BLaER1 (cell line): ENCODE measurements at regions not wholly inside any gene's neighbourhood (a gene's known extent, or its start where the extent isn't known, plus 50 kb on each side); places are given as distances from the start of the nearest gene placed in this dataset.

Experiments
- H3K27ac ChIP-seq: shearing (Covaris generic); formaldehyde crosslinking; 2 replicates; pipeline ENCODE4 v1.8.1; 2022
- H3K27me3 ChIP-seq: shearing (Covaris generic); formaldehyde crosslinking; 2 replicates; pipeline ENCODE4 v1.8.1; 2022
- H3K36me3 ChIP-seq: shearing (Covaris generic); formaldehyde crosslinking; 2 replicates; pipeline ENCODE4 v1.8.1; 2022
- H3K4me1 ChIP-seq: shearing (Covaris generic); formaldehyde crosslinking; 2 replicates; pipeline ENCODE4 v1.8.1; 2022
- H3K4me2 ChIP-seq: shearing (Covaris generic); formaldehyde crosslinking; 2 replicates; pipeline ENCODE4 v1.8.1; 2022
- H3K4me3 ChIP-seq: shearing (Covaris generic); formaldehyde crosslinking; 2 replicates; pipeline ENCODE4 v1.8.1; 2022
- H3K9ac ChIP-seq: shearing (Covaris generic); formaldehyde crosslinking; 2 replicates; pipeline ENCODE4 v1.8.1; 2022
- H3K9me3 ChIP-seq: shearing (Covaris generic); formaldehyde crosslinking; 2 replicates; pipeline ENCODE4 v1.8.1; 2022
- H4K20me1 ChIP-seq: shearing (Covaris generic); formaldehyde crosslinking; 2 replicates; pipeline ENCODE4 v1.8.1; 2022
- Cebpa-rat ChIP-seq: shearing (Covaris generic); IDR thresholded peaks from 2 replicates; pipeline ENCODE4 v1.8.1; 2022

DNA sequence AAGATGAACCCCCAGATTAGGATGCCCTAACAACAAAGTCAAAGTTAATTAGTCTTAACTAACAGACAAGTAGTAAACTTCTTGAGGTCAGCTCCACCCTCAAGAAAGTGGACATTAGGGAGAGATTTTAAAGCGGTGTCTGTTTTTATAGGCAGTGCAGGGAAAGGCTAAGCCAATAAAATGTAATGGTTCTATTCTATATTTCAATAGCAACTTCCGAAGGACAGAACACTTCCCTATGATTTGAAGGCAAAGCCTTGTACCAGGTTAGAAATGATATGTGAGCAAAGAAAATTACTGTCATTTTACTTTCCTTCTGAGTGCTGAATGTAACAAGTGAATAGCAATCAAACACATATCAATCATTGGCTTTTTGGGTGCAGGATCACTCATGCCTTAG lies 455.2 kb downstream of the ISL1 start:
- TF ChIP-seq Cebpa-rat = no peak
- Histone ChIP-seq H3K27ac (no peak overlapping the region), H3K4me1 (no peaks in the 10 kb centered on the region), H3K36me3 (no peaks in the 10 kb centered on the region), H3K4me2 (no peak overlapping the region), H3K4me3 (no peak overlapping the region), H4K20me1 (no peaks in the 10 kb centered on the region), H3K9me3 (no peaks in the 10 kb centered on the region), H3K9ac (no peak overlapping the region), H3K27me3 (no peaks in the 10 kb centered on the region)

DNA sequence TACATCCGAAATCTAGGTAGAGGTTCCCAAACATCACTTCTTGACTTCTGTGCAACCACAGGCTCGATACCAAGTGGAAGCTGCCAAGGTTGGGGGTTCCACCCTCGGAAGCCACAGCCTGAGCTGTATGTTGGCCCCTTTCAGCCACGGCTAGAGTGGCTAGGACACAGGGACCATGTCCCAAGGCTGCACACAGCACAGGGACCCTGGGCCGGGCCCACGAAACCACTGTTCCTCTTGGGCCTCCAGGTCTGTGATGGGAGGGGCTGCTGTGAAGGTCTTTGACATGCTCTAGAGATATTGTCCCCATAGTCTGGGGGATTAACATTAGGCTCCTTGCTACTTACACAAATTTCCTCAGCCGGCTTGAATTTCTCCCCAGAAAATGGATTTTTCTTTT lies 460.6 kb downstream of the ISL1 start:
- Histone ChIP-seq H3K4me3 (no peak overlapping the region), H3K27me3 (no peaks in the 10 kb centered on the region), H3K27ac (no peak overlapping the region), H3K9ac (no peak overlapping the region), H3K36me3 (no peaks in the 10 kb centered on the region), H3K9me3 (no peaks in the 10 kb centered on the region), H4K20me1 (no peaks in the 10 kb centered on the region), H3K4me1 (no peaks in the 10 kb centered on the region), H3K4me2 (no peak overlapping the region)
- TF ChIP-seq Cebpa-rat = no peak

DNA sequence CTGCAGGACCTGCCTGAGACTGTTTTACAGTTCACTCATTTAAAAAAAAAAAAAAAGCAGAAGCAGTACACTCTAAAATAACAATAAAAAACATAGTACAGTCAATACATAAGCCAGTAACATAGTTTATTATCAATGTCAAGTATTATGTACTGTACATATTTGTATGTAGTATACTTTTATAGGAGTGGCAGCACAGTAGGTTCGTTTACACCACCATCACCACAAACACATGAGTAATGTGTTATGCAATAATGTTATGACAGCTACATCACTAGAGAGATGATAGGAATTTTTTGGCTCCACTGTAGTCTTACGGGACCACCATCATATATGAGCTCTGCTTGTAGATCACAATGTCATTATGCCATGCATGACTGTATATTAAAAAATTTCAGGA lies 462.8 kb downstream of the ISL1 start:
- Histone ChIP-seq H3K4me1 (no peaks in the 10 kb centered on the region), H3K9ac (no peak overlapping the region), H3K9me3 (no peaks in the 10 kb centered on the region), H3K27me3 (no peaks in the 10 kb centered on the region), H3K4me2 (no peak overlapping the region), H4K20me1 (no peaks in the 10 kb centered on the region), H3K36me3 (no peaks in the 10 kb centered on the region), H3K4me3 (no peak overlapping the region), H3K27ac (no peak overlapping the region)
- TF ChIP-seq Cebpa-rat = no peak

DNA sequence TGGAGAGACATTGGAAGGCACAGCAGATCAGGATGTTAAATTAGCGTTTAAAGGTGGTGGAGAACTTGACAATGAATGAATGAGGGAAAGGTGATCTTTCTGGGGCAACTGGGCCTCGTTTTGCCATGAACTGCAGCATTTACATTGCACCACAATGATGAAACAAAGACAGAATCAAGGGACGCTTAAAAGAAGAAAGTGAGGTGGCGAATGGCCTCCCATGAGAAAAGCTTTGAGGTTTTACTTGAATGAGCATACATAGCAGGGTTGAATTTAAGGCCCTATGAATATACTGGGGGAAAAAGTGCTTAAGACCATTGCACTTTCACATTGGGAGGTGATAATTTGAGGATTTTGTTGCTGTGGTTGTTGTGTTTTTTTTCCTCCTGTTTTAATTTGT lies 476.4 kb downstream of the ISL1 start:
- Histone ChIP-seq H3K9ac (no peak overlapping the region), H3K4me1 (peaks cover 6% of the 10 kb centered on the region), H3K36me3 (no peaks in the 10 kb centered on the region), H3K27me3 (no peaks in the 10 kb centered on the region), H3K9me3 (no peaks in the 10 kb centered on the region), H4K20me1 (no peaks in the 10 kb centered on the region), H3K4me3 (no peak overlapping the region), H3K27ac (no peak overlapping the region), H3K4me2 (no peak overlapping the region; the same call in 1 of the 2 replicates)
- TF ChIP-seq Cebpa-rat = no peak

DNA sequence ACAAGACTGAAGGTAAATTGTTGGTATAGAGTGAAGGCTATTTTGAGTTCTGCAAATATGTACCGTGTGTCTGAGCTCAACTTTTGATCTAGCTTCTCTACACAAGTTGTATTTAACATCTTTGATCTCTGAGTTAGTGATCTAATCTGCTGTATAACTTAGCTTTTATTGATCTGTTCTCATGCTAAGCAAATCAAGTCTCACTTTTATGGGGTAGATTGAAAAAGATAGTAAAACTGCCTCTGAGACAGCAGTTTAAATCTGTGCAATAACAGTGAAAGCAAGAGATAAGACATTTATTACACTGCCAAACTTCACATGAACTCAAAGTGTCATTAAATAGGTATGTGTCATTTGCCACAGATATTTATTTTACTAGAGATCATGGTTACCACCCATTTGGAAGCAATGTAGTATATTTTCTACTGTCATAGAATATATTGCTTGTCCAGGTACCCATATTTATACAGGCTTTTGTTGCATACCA lies 477.3 kb downstream of the ISL1 start:
- Histone ChIP-seq H3K9ac (no peak overlapping the region), H3K27me3 (no peaks in the 10 kb centered on the region), H3K9me3 (no peaks in the 10 kb centered on the region), H3K4me3 (no peak overlapping the region), H3K4me2 (no peak overlapping the region), H3K27ac (no peak overlapping the region), H4K20me1 (no peaks in the 10 kb centered on the region), H3K4me1 (peaks cover 6% of the 10 kb centered on the region), H3K36me3 (no peaks in the 10 kb centered on the region)
- no peak for TF ChIP-seq Cebpa-rat

DNA sequence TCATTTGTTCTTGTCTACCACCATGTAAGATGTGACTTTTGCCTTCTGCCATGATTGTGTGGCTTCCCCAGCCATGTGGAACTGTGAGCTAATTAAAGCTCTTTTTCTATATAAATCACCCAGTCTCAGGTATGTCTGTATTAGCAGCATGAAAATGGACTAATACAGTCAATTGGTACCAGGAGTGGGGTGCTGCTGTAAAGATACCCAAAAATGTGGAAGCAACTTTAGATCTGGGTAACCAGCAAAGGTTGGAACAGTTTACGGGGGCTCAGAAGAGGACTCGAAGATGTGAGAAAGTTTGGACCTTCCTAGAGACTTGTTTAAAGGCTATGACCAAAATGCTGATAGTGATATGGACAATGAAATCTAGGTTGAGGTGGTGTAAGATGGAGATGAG lies 488.9 kb downstream of the ISL1 start:
- Histone ChIP-seq H3K27ac (no peak overlapping the region), H4K20me1 (no peaks in the 10 kb centered on the region), H3K9me3 (peaks cover 12% of the 10 kb centered on the region), H3K9ac (no peak overlapping the region), H3K4me1 (no peaks in the 10 kb centered on the region), H3K4me2 (no peak overlapping the region), H3K27me3 (no peaks in the 10 kb centered on the region), H3K36me3 (no peaks in the 10 kb centered on the region), H3K4me3 (no peak overlapping the region)
- TF ChIP-seq Cebpa-rat = no peak

DNA sequence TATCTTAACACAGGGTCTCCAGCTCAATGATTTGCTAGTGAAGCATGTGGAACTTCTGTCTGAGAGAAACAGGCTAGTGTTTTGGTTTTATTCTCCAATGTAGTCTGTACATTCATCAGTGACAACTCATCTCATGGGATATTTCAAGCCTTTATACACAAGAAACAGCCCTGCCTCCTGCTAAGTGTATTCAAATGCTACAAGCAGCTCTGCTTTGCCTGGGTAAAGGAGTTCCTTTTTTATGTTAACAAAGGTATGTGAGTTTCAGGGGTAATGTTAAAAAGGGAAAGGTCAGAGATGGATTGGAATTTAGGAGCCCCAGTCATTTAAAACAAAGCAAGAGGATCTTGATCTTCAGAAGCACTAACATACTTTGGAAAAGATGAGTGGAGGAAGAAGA lies 498.7 kb downstream of the ISL1 start:
- no peak for TF ChIP-seq Cebpa-rat
- Histone ChIP-seq H3K4me3 (no peak overlapping the region), H4K20me1 (no peaks in the 10 kb centered on the region), H3K27me3 (no peaks in the 10 kb centered on the region), H3K27ac (no peak overlapping the region), H3K4me2 (no peak overlapping the region), H3K9ac (no peak overlapping the region), H3K36me3 (no peaks in the 10 kb centered on the region), H3K9me3 (no peaks in the 10 kb centered on the region), H3K4me1 (no peaks in the 10 kb centered on the region)

DNA sequence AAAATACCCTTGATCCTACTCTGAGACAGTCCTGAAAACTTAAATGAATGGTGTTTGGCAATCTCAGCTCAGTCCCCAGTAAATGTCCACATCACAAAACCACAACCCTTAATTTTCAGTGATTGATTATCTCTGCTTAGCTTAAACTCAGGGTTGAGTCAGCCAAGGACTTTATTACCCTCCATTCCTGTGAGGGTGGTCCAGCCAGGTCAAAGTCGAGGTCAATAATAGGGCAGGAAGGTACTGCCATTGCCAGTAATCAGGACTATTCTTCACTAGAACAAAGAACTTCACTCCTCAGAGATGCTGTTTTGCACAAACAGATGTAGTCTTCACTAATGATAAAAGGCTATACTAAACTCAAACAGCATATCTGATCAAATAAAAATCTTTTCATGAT lies 499.4 kb downstream of the ISL1 start:
- Histone ChIP-seq H3K4me2 (no peak overlapping the region), H3K27me3 (no peaks in the 10 kb centered on the region), H3K4me3 (no peak overlapping the region), H3K36me3 (no peaks in the 10 kb centered on the region), H4K20me1 (no peaks in the 10 kb centered on the region), H3K4me1 (no peaks in the 10 kb centered on the region), H3K9me3 (no peaks in the 10 kb centered on the region), H3K9ac (no peak overlapping the region), H3K27ac (no peak overlapping the region)
- no peak for TF ChIP-seq Cebpa-rat

DNA sequence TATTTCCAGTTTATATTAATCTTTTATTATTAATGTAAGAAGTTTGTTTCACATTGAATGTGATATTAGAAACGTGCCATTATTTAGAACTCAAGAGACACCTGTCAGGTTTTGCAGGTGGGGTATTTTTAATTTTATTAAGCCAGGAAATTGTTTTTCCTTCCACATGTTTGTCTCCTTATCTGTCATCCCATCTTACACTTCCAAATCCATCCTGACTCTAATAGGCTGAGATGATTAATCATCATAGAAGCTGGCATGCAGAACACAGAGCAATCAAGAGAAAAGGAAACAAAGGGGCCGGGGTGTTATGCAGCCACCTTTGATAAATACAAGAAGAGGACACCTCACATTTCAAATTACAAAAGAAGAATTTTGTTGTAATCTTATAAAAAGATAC lies 506.5 kb downstream of the ISL1 start:
- Histone ChIP-seq H3K4me2 (no peak overlapping the region), H3K27me3 (no peaks in the 10 kb centered on the region), H3K27ac (no peak overlapping the region), H3K9me3 (no peaks in the 10 kb centered on the region), H3K9ac (no peak overlapping the region), H3K36me3 (no peaks in the 10 kb centered on the region), H4K20me1 (no peaks in the 10 kb centered on the region), H3K4me1 (no peaks in the 10 kb centered on the region), H3K4me3 (no peak overlapping the region)
- TF ChIP-seq Cebpa-rat = no peak

DNA sequence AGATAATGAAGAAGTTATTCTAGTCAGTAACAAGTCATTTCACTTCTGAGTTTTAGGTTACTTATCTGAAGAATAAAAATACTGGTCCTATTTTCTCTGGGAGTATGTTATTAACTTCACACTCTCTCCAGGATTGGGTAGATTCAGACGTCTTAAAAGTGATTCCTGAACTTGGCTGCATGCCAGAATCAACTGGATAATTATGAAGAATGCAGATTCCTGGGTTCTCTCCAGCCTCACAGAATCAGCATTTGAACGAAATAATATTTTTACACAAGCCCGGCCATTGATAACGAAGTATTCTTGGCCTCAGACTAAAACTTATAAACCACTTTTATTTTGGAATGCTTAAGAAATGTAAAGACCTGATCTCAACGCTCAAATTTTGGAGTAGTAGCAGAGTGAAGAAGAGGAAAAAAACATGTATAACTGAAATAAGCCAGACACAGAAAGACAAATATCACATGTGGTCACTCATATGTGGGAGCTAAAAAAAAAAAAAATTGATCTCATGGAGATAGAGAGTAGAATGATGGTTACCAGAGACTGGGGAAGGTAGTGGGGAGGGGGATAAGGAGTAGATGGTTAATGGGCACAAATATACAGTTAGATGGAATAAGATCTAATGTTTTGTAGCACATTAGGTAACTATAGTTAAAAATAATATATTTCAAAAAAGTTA lies 507.3 kb downstream of the ISL1 start:
- H3K27ac ChIP-seq = no peak overlapping the region
- H3K4me3 ChIP-seq = no peak overlapping the region

DNA sequence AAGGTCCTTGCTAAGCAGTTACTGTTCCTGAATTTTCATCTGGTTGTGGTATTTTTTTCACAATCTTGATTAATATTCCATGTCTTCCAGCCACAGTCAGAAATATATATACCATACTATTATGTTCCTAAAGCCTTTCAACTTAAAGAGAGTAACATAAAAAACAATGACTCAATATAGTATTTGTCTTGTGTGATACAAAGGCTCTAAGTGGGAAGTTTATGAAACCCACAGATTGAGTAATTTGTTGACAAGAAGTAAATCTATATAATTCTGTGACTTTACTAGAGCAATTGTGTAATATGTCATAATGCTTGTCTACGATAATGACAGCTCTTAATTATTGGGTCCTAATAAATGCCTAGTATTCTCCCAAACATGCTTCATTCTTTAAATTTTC lies 509.4 kb downstream of the ISL1 start:
- Histone ChIP-seq H3K27ac (no peak overlapping the region), H3K36me3 (no peaks in the 10 kb centered on the region), H3K27me3 (no peaks in the 10 kb centered on the region), H4K20me1 (no peaks in the 10 kb centered on the region), H3K9ac (no peak overlapping the region), H3K4me1 (no peaks in the 10 kb centered on the region), H3K4me2 (no peak overlapping the region), H3K9me3 (no peaks in the 10 kb centered on the region), H3K4me3 (no peak overlapping the region)
- TF ChIP-seq Cebpa-rat = no peak

More for the DNA sequence above, 507.3 kb downstream of the ISL1 start:
- Histone ChIP-seq H4K20me1 (no peaks in the 10 kb centered on the region), H3K4me2 (no peak overlapping the region), H3K4me1 (no peaks in the 10 kb centered on the region), H3K36me3 (no peaks in the 10 kb centered on the region), H3K9ac (no peak overlapping the region), H3K27me3 (no peaks in the 10 kb centered on the region), H3K9me3 (no peaks in the 10 kb centered on the region)
- TF ChIP-seq Cebpa-rat = no peak
